HepG2 (cell line): ENCODE measurements at regions not wholly inside any gene's neighbourhood (a gene's known extent, or its start where the extent isn't known, plus 50 kb on each side); places are given as distances from the start of the nearest gene placed in this dataset.

Experiments used
- CHD2 ChIP-seq: IDR thresholded peaks from 2 replicates; pipeline ENCODE4 v1.6.1; 2011; ENCODE audit warnings: low read depth, low read length, improper control_type of control experiment
- CTCF ChIP-seq: sonication (generic); formaldehyde crosslinking; IDR thresholded peaks from 2 replicates; pipeline ENCODE4 v1.5.0; 2020; ENCODE audit warnings: mild to moderate bottlenecking, missing genetic modification reagents, moderate library complexity
- FOXK1 ChIP-seq: sonication (generic); formaldehyde crosslinking; IDR thresholded peaks from 2 replicates; pipeline ENCODE4 v1.4.0; 2020; ENCODE audit warnings: low read depth, missing genetic modification reagents, borderline replicate concordance
- MAZ ChIP-seq, 2 experiments: sonication (generic) in 1 of 2; formaldehyde crosslinking in 1 of 2; IDR thresholded peaks; 2 replicates each; pipeline versions ENCODE4 v1.5.0 to v1.6.1; 2012 to 2020; ENCODE audit warnings: low read depth in 2 of 2, mild to moderate bottlenecking in 2 of 2, borderline replicate concordance in 1 of 2, improper control_type of control experiment in 1 of 2, low read length in 1 of 2, missing genetic modification reagents in 1 of 2, moderate library complexity in 1 of 2
- MIER2 ChIP-seq: IDR thresholded peaks from 2 replicates; pipeline ENCODE4 v1.6.1; 2016; ENCODE audit warnings: missing biosample characterization, missing genetic modification reagents
- NR2F2 ChIP-seq: IDR thresholded peaks from 2 replicates; pipeline ENCODE4 v1.6.1; 2012; ENCODE audit warnings: low read depth, inconsistent platforms, borderline replicate concordance
- ZBTB1 ChIP-seq: sonication (generic); formaldehyde crosslinking; IDR thresholded peaks from 2 replicates; pipeline ENCODE4 v1.4.0; 2020; ENCODE audit warnings: missing genetic modification reagents, borderline replicate concordance
- ZBTB7A ChIP-seq: sonication (generic); formaldehyde crosslinking; IDR thresholded peaks from 2 replicates; pipeline ENCODE4 v1.8.0; 2022; ENCODE audit warnings: mild to moderate bottlenecking, missing genetic modification reagents
- ZNF414 ChIP-seq: sonication (generic); formaldehyde crosslinking; IDR thresholded peaks from 2 replicates; pipeline ENCODE4 v1.5.0; 2020; ENCODE audit warnings: missing genetic modification reagents
- ZNF687 ChIP-seq: sonication (generic); formaldehyde crosslinking; IDR thresholded peaks from 2 replicates; pipeline ENCODE4 v1.5.1; 2020; ENCODE audit warnings: mild to moderate bottlenecking, missing genetic modification reagents, moderate library complexity

- TF ChIP-seq MIER2 (no peak), ZNF414 (CRISPR knock-in tag) (no peak), ZBTB1 (CRISPR knock-in tag) (no peak), CTCF (CRISPR knock-in tag) (no peak), NR2F2 (no peak), MAZ (IDR thresholded peaks at IDR 0.05; ENCODE audit: borderline replicate concordance, low read depth, low read length) (no peak), MAZ (CRISPR knock-in tag; IDR thresholded peaks at IDR 0.05; ENCODE audit: low read depth) (no peak), FOXK1 (CRISPR knock-in tag) (no peak), CHD2 (no peak), ZNF687 (no peak), ZBTB7A (no peak)
Measured at GRCh38 chr1:98453066-98453465, 208.5 kb upstream of the SNX7 start.
